Lung (tissue), 11 donors: ENCODE measurements at regions not wholly inside any gene's neighbourhood (a gene's known extent, or its start where the extent isn't known, plus 50 kb on each side); places are given as distances from the start of the nearest gene placed in this dataset.
"Not testable (repeated sequence)": the region's sequence is repeated elsewhere in the genome, so short reads cannot be mapped to it uniquely, and the experiment has no call there.

ENCODE experiments used
- ATAC-seq: fragments of 200-7000 bp; cut with Tn5 transposase; one replicate; pipeline ENCODE4 v1.9.1; 2020; ENCODE audit warnings: moderate number of reproducible peaks; ENCODE audit not compliant: insufficient read depth, low FRiP score
- DNase-seq, 3 donors: peaks; one replicate each; pipeline ENCODE4 v3.0.0-alpha.2; 2013 to 2017
- H3K27ac ChIP-seq, 2 donors: one replicate each; pipeline ENCODE4 v1.5.1; 2013; ENCODE audit warnings: mild to moderate bottlenecking in 2 of 2, moderate library complexity in 2 of 2, control low read depth in 1 of 2, inconsistent platforms in 1 of 2, low read depth in 1 of 2, low read length in 1 of 2
- H3K27me3 ChIP-seq, 3 donors: one replicate each; pipeline ENCODE4 v1.5.1; 2013; ENCODE audit warnings: low read length in 2 of 3; ENCODE audit not compliant: control insufficient read depth in 3 of 3, insufficient read depth in 3 of 3
- H3K36me3 ChIP-seq, 4 donors: one replicate each; pipeline ENCODE4 v1.5.1; 2013; ENCODE audit warnings: low read length in 4 of 4, mild to moderate bottlenecking in 1 of 4, moderate library complexity in 1 of 4; ENCODE audit not compliant: control insufficient read depth in 4 of 4, insufficient read depth in 4 of 4
- H3K4me1 ChIP-seq, 5 donors: one replicate each; pipeline ENCODE4 v1.5.1; 2013; ENCODE audit warnings: low read length in 5 of 5, mild to moderate bottlenecking in 2 of 5, moderate library complexity in 1 of 5; ENCODE audit not compliant: control insufficient read depth in 5 of 5, insufficient read depth in 5 of 5
- H3K4me3 ChIP-seq: one replicate; pipeline ENCODE4 v1.5.1; 2013; ENCODE audit warnings: mild to moderate bottlenecking, control low read depth, moderate library complexity
- H3K9ac ChIP-seq, 2 donors: one replicate each; pipeline ENCODE4 v1.5.1; 2013; ENCODE audit warnings: low read length in 2 of 2, control low read depth in 1 of 2; ENCODE audit not compliant: insufficient read depth in 1 of 2
- H3K9me3 ChIP-seq, 4 donors: one replicate each; pipeline ENCODE4 v1.5.1; 2013; ENCODE audit warnings: low read length in 3 of 4, mild to moderate bottlenecking in 1 of 4, moderate library complexity in 1 of 4; ENCODE audit not compliant: control insufficient read depth in 4 of 4, insufficient read depth in 3 of 4
- WGBS, 2 donors: extraction: QIAGEN DNeasy Blood & Tissue Kit; methylation state at CpG; one replicate each; pipeline ENCODE4 v1.1.7; 2013; 5-methylcytosine and 5-hydroxymethylcytosine counted together
- TF ChIP-seq, protein P1 (sequence below): IDR thresholded peaks from 2 replicates; pipeline ENCODE4 v1.5.1; 2012; ENCODE audit warnings: mild to moderate bottlenecking; ENCODE audit errors: control extremely low read depth, extremely low read depth
- donor health status: control.
- donor health status: control.
- donor health status: Bipolar disorder and iron deficiency.
- donor health status: healthy.
- donor health status: DM: yes; HTN: yes; CAD: no.

DNA sequence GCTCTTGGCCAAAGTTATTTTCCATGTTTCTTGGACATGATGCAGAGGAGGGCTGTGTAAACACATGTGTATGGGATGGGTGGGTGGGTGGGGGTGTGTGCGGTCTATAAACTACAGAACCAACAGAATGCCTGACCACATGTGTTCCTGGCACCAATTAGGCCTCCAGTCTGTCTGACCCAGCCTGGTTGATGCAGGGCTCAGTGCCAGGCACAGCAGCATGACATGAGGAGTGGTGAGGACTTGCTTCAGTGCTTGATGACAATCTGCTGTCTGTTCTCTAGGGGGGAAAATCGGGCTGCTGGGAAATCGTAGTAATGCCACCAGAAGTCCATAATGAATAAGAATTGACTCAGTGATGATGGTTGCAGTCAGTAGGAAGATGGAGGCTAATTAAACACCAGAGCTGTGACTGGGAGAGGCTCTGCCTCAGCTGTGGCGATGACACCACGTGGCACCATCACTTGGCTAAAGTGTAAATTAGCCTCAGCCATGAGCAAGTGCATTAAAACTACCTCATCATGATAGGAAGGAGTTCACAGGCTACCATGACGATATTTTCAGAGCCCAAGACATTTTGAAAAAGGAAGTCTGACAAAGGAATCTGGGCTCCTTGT lies 260.1 kb upstream of the PODXL start:
- H3K4me1 ChIP-seq = no peaks in the 10 kb centered on the region
- H3K27me3 ChIP-seq = no peaks in the 10 kb centered on the region
- no peak overlapping the region for H3K9ac ChIP-seq
- H3K36me3 ChIP-seq = no peaks in the 10 kb centered on the region
- ATAC-seq (no peak), DNase-seq (no peak)
- H3K9me3 ChIP-seq = peaks cover 0 to 7% (median 0%) of the 10 kb centered on the region in 4 donors
- H3K4me3 ChIP-seq = no peak overlapping the region
- no peak overlapping the region for H3K27ac ChIP-seq
- TF ChIP-seq, protein P1, sequence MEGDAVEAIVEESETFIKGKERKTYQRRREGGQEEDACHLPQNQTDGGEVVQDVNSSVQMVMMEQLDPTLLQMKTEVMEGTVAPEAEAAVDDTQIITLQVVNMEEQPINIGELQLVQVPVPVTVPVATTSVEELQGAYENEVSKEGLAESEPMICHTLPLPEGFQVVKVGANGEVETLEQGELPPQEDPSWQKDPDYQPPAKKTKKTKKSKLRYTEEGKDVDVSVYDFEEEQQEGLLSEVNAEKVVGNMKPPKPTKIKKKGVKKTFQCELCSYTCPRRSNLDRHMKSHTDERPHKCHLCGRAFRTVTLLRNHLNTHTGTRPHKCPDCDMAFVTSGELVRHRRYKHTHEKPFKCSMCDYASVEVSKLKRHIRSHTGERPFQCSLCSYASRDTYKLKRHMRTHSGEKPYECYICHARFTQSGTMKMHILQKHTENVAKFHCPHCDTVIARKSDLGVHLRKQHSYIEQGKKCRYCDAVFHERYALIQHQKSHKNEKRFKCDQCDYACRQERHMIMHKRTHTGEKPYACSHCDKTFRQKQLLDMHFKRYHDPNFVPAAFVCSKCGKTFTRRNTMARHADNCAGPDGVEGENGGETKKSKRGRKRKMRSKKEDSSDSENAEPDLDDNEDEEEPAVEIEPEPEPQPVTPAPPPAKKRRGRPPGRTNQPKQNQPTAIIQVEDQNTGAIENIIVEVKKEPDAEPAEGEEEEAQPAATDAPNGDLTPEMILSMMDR = no peak
- 74 to 85% methylated on average over 6 of the region's 6 CpGs for WGBS, 2 donors

DNA sequence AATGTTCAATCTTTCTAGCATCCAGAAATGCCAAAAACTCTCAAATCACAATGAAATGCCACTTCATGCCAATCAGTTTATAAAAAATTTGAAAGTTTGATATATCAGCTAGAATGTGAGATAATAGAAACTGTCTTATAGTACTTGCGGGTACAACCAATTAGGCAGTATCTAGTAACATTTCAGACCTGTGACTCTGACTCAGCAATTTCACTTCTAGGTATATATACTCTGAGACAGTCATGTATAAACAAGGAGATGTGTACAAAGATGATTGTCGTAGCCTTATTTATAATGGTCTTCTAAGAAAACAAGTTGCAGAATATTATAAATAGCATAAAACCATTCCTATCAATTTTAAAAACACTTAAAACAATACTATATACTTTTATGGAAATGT lies 252.3 kb upstream of the PODXL start:
- Histone ChIP-seq H3K4me1 (no peaks in the 10 kb centered on the region), H3K27me3 (peaks cover 0 to 3% (median 0%) of the 10 kb centered on the region in 3 donors), H3K36me3 (no peaks in the 10 kb centered on the region), H3K27ac (no peak overlapping the region), H3K9ac (no peak overlapping the region), H3K9me3 (no peaks in the 10 kb centered on the region), H3K4me3 (no peak overlapping the region)
- ATAC-seq (no peak), DNase-seq (no peak)
- WGBS, 2 donors = 80 to 91% methylated on average over 2 of the region's 2 CpGs
- TF ChIP-seq, protein P1 = no peak

DNA sequence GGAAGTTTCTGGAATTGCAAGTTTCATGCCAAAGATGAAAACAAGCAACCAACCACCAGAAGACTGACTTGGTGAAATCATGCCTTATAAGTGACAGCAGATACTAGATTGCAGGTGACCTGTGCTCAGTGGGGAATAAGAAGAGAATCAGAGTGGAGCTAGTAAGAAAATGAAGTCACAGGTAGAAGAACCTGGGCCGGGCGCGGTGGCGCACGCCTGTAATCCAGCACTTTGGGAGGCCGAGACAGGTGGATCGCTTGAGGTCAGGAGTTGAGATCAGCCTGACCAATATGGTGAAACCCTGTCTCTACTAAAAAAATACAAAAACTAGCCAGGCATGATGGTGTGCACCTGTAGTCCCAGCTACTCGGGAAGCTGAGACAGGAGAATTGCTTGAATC lies 251.7 kb upstream of the PODXL start:
- not testable (repeated sequence) for H3K9ac ChIP-seq, H3K9me3 ChIP-seq, H3K27me3 ChIP-seq, DNase-seq, H3K4me3 ChIP-seq, ATAC-seq, H3K27ac ChIP-seq, H3K4me1 ChIP-seq, H3K36me3 ChIP-seq
- WGBS, 2 donors = 84 to 91% methylated on average over 8 of the region's 8 CpGs

DNA sequence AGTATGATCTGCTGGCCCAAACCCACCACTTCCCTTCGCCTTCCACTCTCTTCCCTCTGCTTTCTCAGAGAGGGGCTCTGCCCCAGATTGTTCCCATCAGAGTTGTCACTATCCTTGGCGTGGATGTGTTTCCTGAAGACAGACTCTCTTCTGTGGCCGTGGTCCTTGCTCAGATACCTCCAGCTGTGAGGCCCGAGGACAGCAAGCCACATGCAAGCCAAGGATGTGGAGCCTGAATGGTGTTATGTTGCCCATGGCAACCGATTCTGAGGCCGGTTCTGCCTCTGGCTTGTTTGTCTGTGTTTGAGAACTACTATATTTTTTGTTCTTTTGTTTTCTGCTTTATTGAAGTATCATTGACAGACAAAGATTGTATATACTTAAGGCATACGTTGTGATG lies 247.4 kb upstream of the PODXL start:
- Histone ChIP-seq H3K27me3 (peaks cover 0 to 3% (median 0%) of the 10 kb centered on the region in 3 donors), H3K9ac (no peak overlapping the region), H3K36me3 (no peaks in the 10 kb centered on the region), H3K4me3 (no peak overlapping the region), H3K4me1 (no peaks in the 10 kb centered on the region), H3K27ac (no peak overlapping the region), H3K9me3 (no peaks in the 10 kb centered on the region)
- 70 to 79% methylated on average over 7 of the region's 7 CpGs for WGBS, 2 donors
- DNase-seq (no peak), ATAC-seq (no peak)
- TF ChIP-seq, protein P1 = no peak
